Mammary epithelial cell (primary cell): ENCODE measurements at regions not wholly inside any gene's neighbourhood (a gene's known extent, or its start where the extent isn't known, plus 50 kb on each side); places are given as distances from the start of the nearest gene placed in this dataset.

ENCODE experiments used
- EZH2 ChIP-seq: IDR thresholded peaks from 2 replicates; pipeline ENCODE4 v1.6.1; 2012; ENCODE audit warnings: low read length, inconsistent platforms, borderline replicate concordance
- TF ChIP-seq, protein P1 (sequence below), 2 donors: IDR thresholded peaks in 1 of 2; conservative IDR thresholded peaks in 1 of 2; 2 replicates each; pipeline ENCODE4 v1.5.1; 2011 to 2012; ENCODE audit warnings: inconsistent platforms in 2 of 2, low read length in 2 of 2, mild to moderate bottlenecking in 2 of 2, control low read depth in 1 of 2, low read depth in 1 of 2; ENCODE audit not compliant: insufficient read depth in 1 of 2; ENCODE audit errors: extremely low read depth in 1 of 2

DNA sequence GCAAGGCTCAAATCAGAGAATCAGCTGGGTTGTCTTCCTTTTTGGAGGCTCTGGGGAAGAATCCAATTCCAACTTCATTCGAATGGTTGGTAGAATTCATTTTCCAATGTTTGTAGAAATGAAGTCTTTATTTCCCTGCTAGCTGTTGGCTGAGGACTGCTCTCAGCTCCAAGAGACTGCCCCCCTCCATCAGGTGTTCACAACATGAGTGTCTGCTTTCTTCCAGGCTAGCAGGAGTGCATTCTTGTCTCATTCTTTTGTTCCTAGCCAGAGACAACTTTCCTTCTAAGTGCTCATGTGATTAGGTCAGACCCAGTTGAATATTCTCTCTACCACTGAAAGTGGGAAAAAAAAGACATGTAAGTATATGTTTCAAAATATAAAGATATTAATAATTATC lies 95.2 kb downstream of the HLX start:
- TF ChIP-seq, protein P1, sequence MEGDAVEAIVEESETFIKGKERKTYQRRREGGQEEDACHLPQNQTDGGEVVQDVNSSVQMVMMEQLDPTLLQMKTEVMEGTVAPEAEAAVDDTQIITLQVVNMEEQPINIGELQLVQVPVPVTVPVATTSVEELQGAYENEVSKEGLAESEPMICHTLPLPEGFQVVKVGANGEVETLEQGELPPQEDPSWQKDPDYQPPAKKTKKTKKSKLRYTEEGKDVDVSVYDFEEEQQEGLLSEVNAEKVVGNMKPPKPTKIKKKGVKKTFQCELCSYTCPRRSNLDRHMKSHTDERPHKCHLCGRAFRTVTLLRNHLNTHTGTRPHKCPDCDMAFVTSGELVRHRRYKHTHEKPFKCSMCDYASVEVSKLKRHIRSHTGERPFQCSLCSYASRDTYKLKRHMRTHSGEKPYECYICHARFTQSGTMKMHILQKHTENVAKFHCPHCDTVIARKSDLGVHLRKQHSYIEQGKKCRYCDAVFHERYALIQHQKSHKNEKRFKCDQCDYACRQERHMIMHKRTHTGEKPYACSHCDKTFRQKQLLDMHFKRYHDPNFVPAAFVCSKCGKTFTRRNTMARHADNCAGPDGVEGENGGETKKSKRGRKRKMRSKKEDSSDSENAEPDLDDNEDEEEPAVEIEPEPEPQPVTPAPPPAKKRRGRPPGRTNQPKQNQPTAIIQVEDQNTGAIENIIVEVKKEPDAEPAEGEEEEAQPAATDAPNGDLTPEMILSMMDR (conservative IDR thresholded peaks at IDR 0.05 in 1 of 2, IDR thresholded peaks at IDR 0.05 in 1 of 2; ENCODE audit: extremely low read depth in 1 of 2, insufficient read depth in 1 of 2, low read depth in 1 of 2, low read length in 2 of 2), result no peak
- TF ChIP-seq EZH2, result no peak
